GM19452 (cell line): ENCODE measurements at regions not wholly inside any gene's neighbourhood (a gene's known extent, or its start where the extent isn't known, plus 50 kb on each side); places are given as distances from the start of the nearest gene placed in this dataset.
"Not testable (repeated sequence)": the region's sequence is repeated elsewhere in the genome, so short reads cannot be mapped to it uniquely, and the experiment has no call there.

Experiments
- ATAC-seq: cut with Tn5 transposase; IDR thresholded peaks from one replicate; pipeline ENCODE4 v1.9.1; 2021; ENCODE audit not compliant: unreplicated experiment

- not testable (repeated sequence) for ATAC-seq
Measured at GRCh38 chr7:106526617-106527016, 134.3 kb downstream of the CCDC71L start.

DNA sequence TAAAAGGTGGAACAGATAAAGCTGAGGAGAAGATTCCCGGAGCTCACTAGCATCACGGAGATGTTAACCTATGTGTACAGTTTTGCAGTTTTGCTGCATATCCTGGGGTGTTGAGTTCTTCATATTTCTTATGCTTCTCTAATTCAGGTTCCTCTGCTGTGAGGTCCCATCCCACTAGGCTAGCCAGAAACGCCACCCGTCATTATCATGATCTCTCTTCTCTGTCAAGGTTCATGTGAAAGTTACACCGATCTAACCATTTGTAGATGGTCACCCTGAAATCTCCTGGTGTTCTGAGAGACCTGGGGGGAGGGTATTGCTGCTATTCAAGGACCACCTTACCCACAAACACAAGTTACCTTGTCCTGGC is 136.3 kb downstream of the CCDC71L start:
- no peak for ATAC-seq

- ATAC-seq = no peak
Measured at GRCh38 chr7:106523482-106523881, 137.5 kb downstream of the CCDC71L start.

DNA sequence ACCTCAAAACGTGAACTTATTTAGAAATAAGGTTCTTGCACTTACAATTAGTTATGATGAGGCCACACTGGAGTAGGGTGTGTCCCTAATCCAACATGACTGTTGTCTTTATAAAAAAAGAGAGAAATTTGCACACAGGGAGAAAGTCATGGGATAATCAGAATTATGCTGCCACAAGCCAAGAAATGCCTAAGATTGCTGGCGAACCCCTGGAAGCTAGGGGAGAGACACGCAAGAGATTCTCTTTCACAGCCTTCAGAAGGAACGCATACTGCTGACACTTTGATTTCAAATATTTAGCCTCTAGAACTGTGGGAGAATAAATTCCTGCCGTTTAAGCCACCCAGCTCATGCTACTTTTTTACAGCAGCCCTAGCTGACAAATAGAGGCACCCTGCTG is 138.3 kb downstream of the CCDC71L start:
- no peak for ATAC-seq

DNA sequence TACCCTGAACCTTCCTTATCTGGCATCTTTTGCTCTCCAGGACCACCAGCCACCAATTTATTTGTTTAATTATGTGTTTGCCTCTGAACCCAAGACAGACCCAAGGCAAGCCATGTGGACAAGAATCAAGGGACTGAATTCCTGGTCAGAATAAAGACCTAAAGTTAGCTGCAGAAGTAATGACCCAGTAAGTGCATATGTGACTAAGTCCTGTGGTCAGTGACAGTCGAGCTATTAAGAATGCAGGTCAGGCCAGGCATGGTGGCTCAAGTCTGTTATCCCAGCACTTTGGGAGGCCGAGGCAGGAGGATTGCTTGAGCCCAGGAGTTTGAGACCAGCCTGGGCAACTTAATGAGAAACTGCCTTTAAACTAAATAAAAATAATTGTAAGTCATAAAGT is 139.4 kb downstream of the CCDC71L start:
- ATAC-seq = no peak

- no peak for ATAC-seq
Measured at GRCh38 chr7:106520962-106521514, 139.9 kb downstream of the CCDC71L start.

GRCh38 chr7:106518967-106519366 is 142.0 kb downstream of the CCDC71L start:
- ATAC-seq = no peak

DNA sequence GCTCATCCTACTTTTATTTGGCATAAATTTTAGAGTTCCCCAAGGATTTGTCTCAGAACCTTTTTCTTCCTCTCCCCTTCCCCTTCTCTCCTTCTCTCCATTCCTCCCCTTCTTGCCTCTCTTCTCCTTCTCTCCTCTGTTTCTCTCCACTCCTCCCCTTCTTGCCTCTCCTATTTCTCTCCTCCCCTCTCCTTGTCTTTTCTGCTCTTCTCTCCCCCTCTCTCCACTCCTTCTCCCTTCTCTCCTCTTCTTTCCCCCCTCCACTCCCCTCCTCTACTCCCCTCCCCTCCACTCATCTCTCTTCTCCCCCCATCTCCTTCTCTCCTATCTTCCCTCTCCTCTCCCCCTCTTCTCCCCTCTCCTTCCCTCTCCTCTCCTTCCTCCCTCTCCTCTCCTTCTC is 142.7 kb downstream of the CCDC71L start:
- no peak for ATAC-seq

- no peak for ATAC-seq
Measured at GRCh38 chr7:106517508-106517907, 143.4 kb downstream of the CCDC71L start.

GRCh38 chr7:106515321-106515720 is 145.6 kb downstream of the CCDC71L start:
- ATAC-seq = no peak

GRCh38 chr7:106514881-106515280 is 146.1 kb downstream of the CCDC71L start:
- no peak for ATAC-seq

GRCh38 chr7:106512217-106512616 is 148.7 kb downstream of the CCDC71L start:
- no peak for ATAC-seq

DNA sequence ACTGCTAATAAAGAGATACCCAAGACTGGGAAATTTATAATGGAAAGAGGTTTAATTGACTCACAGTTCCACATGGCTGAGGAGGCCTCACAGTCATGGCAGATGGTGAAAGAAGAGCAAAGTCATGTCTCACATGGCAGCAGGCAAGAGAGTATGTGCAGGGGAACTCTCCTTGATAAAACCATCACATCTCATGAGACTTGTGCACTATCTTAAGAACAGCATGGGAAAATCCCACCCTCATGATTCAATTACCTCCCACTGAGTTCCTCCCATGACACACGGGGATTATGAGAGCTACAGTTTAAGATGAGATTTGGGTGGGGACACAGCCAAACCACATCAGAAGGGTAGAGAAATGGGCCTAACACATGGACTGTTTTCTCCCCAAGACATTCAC is 156.3 kb downstream of the CCDC71L start:
- no peak for ATAC-seq

DNA sequence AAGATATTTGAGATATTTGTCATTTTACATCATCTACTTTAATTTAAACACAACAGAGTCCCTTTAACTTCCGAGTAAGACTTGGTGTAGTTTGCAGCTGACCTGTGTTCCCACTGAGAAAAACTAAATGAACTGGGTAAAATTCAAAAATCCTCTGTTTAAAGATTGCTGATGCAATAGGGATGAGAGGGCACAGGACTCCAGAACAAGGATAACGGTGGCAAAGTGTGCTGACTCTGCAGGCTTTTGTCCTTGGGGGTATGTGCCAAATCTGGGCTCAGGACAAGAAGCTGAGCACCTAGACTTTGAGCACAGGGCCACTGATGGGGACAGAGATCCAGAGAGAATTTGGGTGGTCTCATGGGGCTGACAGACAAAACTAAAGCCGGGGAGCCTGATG is 156.8 kb downstream of the CCDC71L start:
- ATAC-seq = no peak

GRCh38 chr7:106503626-106504025 is 157.3 kb downstream of the CCDC71L start:
- no peak for ATAC-seq

- no peak for ATAC-seq
Measured at GRCh38 chr7:106501605-106502580, 159.1 kb downstream of the CCDC71L start.

DNA sequence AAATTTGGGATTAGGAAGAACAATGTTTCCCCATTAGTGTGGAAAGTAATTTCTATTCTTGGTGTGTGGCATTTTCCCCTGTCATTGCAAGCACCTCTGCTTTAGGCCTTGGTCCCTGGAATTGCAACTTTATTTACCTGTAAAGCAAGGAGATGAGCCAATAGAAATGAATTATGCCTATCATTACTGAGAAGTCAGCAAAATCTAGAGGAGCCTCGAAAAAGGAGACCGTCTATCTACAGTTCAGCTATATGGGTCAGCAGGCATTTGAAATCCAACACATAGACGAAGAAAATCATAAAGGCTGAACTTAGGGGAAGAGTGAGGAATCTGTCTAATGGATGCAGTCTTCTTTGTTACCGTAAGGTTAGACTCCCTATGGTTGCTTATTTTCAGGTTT is 161.1 kb downstream of the CCDC71L start:
- no peak for ATAC-seq

GRCh38 chr7:106498005-106498404 is 163.0 kb downstream of the CCDC71L start:
- not testable (repeated sequence) for ATAC-seq

- no peak for ATAC-seq
Measured at GRCh38 chr7:106493041-106493731, 167.8 kb downstream of the CCDC71L start.

DNA sequence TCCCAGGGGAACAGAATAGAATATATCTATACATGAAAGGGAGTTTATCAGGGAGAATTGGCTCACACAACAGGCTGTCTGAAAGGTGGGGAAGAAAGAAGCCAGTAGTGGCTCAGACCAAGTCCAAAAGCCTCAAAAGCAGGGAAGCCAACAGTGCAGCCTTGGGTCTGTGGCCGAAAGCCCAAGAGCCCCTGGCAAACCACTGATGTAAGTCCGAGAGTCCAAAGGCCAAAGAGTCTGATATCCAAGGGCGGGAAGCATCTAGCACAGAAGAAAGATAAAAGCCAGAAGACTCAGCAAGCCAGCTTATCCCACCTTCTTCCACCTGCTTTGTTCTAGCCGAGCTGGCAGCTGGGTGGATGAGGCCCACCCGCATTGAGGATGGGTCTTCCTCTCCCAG is 172.5 kb downstream of the CCDC71L start:
- ATAC-seq = no peak

DNA sequence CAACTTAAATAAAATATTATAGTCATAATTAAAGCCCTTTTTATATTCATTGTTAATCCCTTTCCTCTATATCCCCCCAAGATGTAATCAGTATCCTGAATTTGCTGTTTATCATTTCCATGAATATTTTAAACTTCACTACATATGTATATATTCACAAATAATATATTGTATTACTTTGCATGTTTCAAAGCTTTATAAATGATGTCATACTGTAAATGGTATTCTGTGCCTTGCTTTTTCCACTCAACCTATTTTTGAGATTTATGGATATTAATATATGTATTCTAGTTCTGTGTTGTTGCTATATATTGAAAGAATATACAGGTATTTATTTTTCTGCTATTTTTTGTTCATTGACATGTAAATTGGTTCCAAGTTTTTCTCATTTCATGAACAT is 173.1 kb downstream of the CCDC71L start:
- no peak for ATAC-seq

DNA sequence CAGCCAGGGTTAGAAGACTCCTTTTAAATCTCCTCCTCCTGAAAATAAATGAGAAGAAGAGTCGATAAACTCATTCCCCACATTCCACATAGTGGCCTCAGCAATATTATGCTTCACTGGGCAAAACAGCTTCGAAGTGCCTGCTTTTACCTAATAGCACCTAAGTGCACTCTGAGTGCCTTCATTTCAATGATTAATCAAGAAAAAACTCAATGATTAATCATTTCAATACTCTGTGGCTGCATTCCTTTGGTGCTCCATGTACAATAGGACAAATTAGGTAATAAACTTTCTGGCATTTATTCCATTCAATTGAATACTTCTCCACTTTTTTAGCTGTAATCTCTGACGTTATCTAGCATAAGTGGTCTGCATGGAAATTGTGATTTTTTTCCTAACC is 174.6 kb downstream of the CCDC71L start:
- no peak for ATAC-seq
